ENCODE measurements at regions not wholly inside any gene's neighbourhood (a gene's known extent, or its start where the extent isn't known, plus 50 kb on each side); places are given as distances from the start of the nearest gene placed in this dataset.
"Not testable (repeated sequence)": the region's sequence is repeated elsewhere in the genome, so short reads cannot be mapped to it uniquely, and the experiment has no call there.

DNA sequence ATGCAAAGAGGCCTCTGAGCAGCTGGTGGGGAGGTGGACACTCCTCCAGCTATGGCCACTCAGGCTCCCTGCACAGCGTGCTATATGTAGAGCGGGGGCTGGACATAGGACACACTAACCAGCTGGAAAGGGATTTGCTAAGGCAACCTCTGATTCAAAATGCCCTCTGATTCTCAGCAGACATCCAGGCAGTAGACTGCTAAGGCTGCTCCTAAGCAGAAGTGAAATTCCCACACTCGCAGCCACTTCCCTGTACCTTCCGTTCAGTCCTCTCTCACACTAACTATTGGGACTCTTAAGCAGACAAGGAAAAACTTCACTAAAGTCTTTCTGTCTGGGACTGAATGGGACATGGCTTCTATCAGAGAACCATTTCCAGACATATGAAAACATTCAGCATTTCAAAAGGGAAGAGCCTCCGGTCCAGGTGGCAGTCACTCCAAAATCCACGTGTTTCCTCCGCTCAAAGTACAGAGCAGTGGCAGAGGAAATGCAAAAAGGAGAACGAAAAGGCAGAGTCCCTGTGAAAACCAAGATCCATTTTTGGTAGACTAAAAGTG, 265.8 kb downstream of the TTC32 start:
- no peaks in the 10 kb centered on the region for H3K36me3 Mint-ChIP-seq
- H3K9me3 Mint-ChIP-seq (ENCODE audit: low read depth): no peaks in the 10 kb centered on the region
- no peak overlapping the region for H3K27ac Mint-ChIP-seq
- DNase-seq: no peak
- ATAC-seq: no peak
- CTCF ChIA-PET: no interaction called here
- no peak overlapping the region for H3K4me3 Mint-ChIP-seq
- H3K4me1 Mint-ChIP-seq: no peaks in the 10 kb centered on the region
- peaks cover 6% of the 10 kb centered on the region for H3K27me3 Mint-ChIP-seq

- DNase-seq (no peak), ATAC-seq (no peak)
- peaks cover 6% of the 10 kb centered on the region for H3K27me3 Mint-ChIP-seq
- no peak overlapping the region for H3K27ac Mint-ChIP-seq
- H3K4me1 Mint-ChIP-seq: no peaks in the 10 kb centered on the region
- no peak overlapping the region for H3K4me3 Mint-ChIP-seq
- no peaks in the 10 kb centered on the region for H3K9me3 Mint-ChIP-seq (ENCODE audit: low read depth)
- CTCF ChIA-PET: no interaction called here
- H3K36me3 Mint-ChIP-seq: no peaks in the 10 kb centered on the region
Observed at GRCh38 chr2:19632403-19632991, 269.3 kb downstream of the TTC32 start.

DNA sequence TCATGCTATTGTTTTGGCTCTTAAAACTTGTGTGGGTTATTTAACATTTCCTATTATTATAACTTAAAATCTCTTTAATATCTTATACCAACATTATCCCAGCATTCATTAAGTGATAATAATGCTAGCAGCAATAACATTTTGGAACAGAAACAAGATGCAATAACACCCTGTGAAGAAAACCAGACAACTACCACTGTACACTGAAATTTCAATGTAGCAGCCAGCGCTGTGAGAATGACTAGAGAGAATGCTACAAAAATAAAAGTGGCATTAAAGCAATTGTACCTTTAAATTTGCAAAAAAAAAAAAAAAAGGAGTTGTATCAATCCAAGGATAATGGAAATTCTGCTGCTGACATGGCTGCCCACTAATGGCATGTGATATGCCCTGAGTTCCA, 269.9 kb downstream of the TTC32 start:
- H3K36me3 Mint-ChIP-seq: no peaks in the 10 kb centered on the region
- ATAC-seq (no peak), DNase-seq (no peak)
- H3K27ac Mint-ChIP-seq: no peak overlapping the region
- no peaks in the 10 kb centered on the region for H3K9me3 Mint-ChIP-seq (ENCODE audit: low read depth)
- CTCF ChIA-PET: no interaction called here
- peaks cover 10% of the 10 kb centered on the region for H3K27me3 Mint-ChIP-seq
- H3K4me1 Mint-ChIP-seq: no peaks in the 10 kb centered on the region
- H3K4me3 Mint-ChIP-seq: no peak overlapping the region

DNA sequence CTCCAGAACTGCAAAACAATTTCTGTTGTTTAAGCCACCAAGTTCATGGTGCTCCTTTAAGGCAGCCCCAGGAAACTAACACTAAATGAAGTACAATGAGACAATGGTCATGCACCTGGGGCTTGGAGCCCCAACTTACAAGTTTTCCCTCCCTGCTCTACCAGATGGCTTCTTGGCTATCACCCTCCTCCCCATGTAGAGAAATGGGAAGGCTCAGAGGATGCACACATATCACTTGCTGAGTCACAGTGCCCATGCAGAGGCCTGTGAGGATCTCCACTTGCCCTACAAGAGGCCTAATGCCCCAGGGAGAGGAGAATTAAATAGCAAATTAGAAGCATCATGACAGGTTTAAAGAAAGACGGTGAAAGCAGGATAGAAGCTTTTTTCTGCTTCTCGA, 270.9 kb downstream of the TTC32 start:
- CTCF ChIA-PET: no interaction called here
- ATAC-seq (no peak), DNase-seq (no peak)
- Mint-ChIP-seq H3K27ac (no peak overlapping the region), H3K27me3 (peaks cover 4% of the 10 kb centered on the region), H3K36me3 (no peaks in the 10 kb centered on the region), H3K9me3 (ENCODE audit: low read depth) (no peaks in the 10 kb centered on the region), H3K4me1 (no peaks in the 10 kb centered on the region), H3K4me3 (no peak overlapping the region)

GRCh38 chr2:19627359-19627758, 268.9 kb upstream of the OSR1 start:
- no peaks in the 10 kb centered on the region for H3K9me3 Mint-ChIP-seq (ENCODE audit: low read depth)
- CTCF ChIA-PET: no interaction called here
- no peak overlapping the region for H3K4me3 Mint-ChIP-seq
- no peaks in the 10 kb centered on the region for H3K36me3 Mint-ChIP-seq
- H3K4me1 Mint-ChIP-seq: no peaks in the 10 kb centered on the region
- DNase-seq (no peak), ATAC-seq (no peak)
- no peak overlapping the region for H3K27ac Mint-ChIP-seq
- H3K27me3 Mint-ChIP-seq: peaks cover 4% of the 10 kb centered on the region

DNA sequence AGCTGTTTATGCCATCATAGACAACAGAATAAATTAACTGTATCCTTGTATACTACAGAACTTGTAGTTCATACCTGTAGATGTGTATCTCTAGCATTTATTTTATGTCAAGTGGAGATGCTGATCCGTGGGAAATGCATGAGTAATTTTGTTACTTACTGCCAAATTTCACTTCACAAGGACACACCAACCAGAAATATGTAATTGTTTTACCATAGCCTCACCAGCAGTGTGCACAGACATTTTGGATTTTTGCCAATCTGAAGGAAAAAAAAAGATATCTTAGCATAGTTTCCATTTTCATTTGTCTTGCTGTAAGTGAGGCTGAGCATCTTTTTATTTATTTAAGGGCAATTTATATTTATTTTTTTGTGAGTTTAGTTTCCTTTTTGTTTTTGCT, 265.1 kb upstream of the OSR1 start:
- Mint-ChIP-seq H3K27ac (no peak overlapping the region), H3K4me3 (no peak overlapping the region), H3K9me3 (ENCODE audit: low read depth) (no peaks in the 10 kb centered on the region), H3K36me3 (no peaks in the 10 kb centered on the region), H3K4me1 (no peaks in the 10 kb centered on the region), H3K27me3 (peaks cover 9% of the 10 kb centered on the region)
- CTCF ChIA-PET: no interaction called here
- DNase-seq (no peak), ATAC-seq (no peak)

GRCh38 chr2:19617257-19617848, 258.9 kb upstream of the OSR1 start:
- ATAC-seq (no peak), DNase-seq (no peak)
- Mint-ChIP-seq H3K27me3 (peaks cover 5% of the 10 kb centered on the region), H3K4me1 (peaks cover 2% of the 10 kb centered on the region), H3K27ac (no peak overlapping the region), H3K9me3 (ENCODE audit: low read depth) (peaks cover 6% of the 10 kb centered on the region), H3K4me3 (no peak overlapping the region), H3K36me3 (peaks cover 1% of the 10 kb centered on the region)
- CTCF ChIA-PET: no interaction called here

GRCh38 chr2:19615402-19615801, 257.0 kb upstream of the OSR1 start:
- ATAC-seq; H3K9me3 Mint-ChIP-seq (ENCODE audit: low read depth): not testable (repeated sequence)

DNA sequence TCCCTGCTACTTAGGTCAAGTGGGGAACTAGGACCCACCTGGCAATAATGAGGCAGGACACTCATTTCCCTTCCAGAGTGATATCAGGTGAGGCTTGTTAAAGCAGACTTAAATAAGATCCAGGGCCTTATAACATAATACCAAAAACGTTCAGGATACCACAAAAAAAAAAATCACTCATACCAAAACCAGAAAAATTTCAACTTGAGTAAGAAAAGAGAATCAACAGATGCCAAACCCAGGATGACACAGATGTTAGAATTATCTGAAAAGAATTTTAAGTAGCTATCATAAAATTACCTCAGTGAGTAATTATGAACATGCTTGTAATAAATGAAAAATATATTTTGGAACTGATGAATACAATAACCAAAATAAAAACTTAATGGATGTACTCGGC, 255.6 kb upstream of the OSR1 start:
- CTCF ChIA-PET: no interaction called here
- DNase-seq (no peak), ATAC-seq (no peak)
- H3K9me3 Mint-ChIP-seq (ENCODE audit: low read depth): peaks cover 6% of the 10 kb centered on the region
- peaks cover 2% of the 10 kb centered on the region for H3K4me1 Mint-ChIP-seq
- no peak overlapping the region for H3K27ac Mint-ChIP-seq
- no peaks in the 10 kb centered on the region for H3K27me3 Mint-ChIP-seq
- H3K4me3 Mint-ChIP-seq: no peak overlapping the region
- peaks cover 1% of the 10 kb centered on the region for H3K36me3 Mint-ChIP-seq

More at GRCh38 chr2:19615402-19615801, 257.0 kb upstream of the OSR1 start:
- H3K27me3 Mint-ChIP-seq, CTCF ChIA-PET, H3K4me1 Mint-ChIP-seq, H3K4me3 Mint-ChIP-seq, H3K36me3 Mint-ChIP-seq, H3K27ac Mint-ChIP-seq, DNase-seq: not testable (repeated sequence)

DNA sequence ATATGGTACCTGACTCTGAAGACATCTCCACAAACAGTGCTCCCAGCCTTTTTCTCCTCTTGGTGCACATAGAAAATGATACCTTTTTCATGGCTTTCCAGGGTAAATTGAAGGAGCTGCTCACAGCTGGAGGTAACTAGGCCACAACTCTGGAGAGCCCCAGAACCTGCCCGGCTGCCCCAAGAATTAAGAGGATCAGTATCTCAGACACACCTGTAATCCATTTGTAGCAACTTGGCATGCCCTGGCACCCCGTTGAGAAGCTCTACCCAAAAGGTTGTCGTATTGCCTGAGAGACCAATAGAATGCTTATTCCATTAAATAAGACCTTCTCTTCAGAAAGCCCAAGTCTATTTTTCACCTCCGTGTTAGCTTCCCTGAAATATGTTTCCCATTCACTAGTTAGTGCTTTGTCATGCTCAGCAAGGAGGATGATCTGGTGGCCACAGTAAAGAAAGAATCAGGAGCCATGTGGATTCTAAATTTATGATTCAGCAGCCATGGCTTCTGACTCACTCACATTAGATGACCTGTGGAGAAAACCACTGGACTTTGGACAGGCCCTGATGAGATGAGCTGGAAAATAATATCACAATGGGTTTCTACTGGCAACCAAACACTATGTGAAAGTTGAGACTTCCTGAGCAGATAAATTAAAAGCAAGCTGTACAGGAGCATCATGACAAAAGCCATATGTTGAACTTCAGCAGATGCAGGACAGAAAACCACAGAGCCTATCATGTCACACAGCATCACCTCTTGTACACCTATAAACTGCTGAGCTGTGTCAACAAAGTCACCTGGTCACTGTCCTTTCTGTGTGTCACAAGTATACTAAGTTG, 253.3 kb upstream of the OSR1 start:
- Mint-ChIP-seq H3K36me3 (peaks cover 1% of the 10 kb centered on the region), H3K9me3 (ENCODE audit: low read depth) (peaks cover 6% of the 10 kb centered on the region), H3K27ac (no peak overlapping the region), H3K4me1 (peaks cover 2% of the 10 kb centered on the region), H3K4me3 (no peak overlapping the region), H3K27me3 (peaks cover 1% of the 10 kb centered on the region)
- no peak for DNase-seq
- ATAC-seq: no peak
- CTCF ChIA-PET: interaction anchor here (0.6 kb wide), 1 partner anchor 1880 kb away, joined by 4 read pairs; no protein-coding TSS in a partner anchor

DNA sequence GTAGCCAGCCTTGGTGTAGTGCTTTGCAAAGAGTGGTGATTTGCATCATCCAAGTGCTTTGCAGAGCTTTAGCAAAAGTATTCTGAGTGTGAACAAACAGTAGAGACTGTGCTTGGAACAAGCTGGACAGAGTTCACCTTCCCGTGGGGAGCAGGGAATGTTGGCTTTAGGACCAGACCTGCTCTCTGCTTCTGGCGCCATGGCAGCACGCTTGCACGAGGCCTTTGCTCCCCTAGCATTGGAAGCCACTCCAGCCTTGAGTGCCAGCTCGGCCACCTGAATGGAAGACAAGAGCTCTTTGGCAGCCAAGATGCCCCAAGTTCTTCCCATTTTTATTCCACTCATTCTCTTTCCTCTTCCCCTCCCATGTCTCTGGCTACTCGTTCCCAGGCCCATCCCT, 250.8 kb upstream of the OSR1 start:
- Mint-ChIP-seq H3K4me1 (peaks cover 2% of the 10 kb centered on the region), H3K27me3 (peaks cover 3% of the 10 kb centered on the region), H3K4me3 (no peak overlapping the region), H3K27ac (no peak overlapping the region), H3K36me3 (no peaks in the 10 kb centered on the region), H3K9me3 (ENCODE audit: low read depth) (no peaks in the 10 kb centered on the region)
- DNase-seq: no peak
- no peak for ATAC-seq
- CTCF ChIA-PET: no interaction called here

DNA sequence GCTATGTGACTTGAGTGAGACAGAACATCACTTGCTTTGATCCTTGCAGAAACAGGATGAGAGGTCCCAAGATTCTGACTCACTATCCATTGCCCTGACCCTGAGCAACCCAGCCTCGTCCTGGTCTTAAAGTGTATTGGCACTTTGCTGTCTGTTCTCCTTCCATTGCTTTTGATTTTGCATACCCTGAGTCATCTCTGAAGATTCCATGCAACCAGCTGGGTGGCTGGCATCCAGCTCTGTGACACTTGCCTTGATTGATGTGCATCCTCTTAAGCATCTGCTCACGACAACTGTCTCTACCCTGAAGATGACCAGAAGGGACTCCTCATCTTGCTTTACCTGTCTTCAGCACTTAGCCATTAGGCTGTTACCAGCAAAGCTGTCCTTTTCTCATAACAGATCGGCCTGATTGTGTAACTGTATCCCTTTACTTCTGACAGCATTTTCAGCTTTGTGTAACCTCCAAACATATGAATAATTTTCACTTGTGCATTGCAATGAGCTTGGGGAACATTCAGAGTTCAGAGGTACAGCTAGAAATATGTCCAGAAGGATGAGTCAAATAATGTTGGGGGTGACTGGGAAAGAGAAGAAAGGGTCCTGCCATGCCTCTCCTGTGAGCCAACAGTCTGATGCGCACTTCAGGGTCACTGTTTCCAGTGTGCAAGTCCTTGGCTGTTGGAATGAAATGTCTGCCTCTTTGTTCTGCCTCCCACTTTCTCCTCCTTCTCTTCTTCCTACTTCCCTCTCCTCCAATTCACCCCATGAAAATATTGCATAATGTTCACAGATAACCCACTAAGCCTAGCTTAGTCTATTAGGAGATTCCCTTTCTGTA, 249.7 kb upstream of the OSR1 start:
- Mint-ChIP-seq H3K9me3 (ENCODE audit: low read depth) (no peaks in the 10 kb centered on the region), H3K27me3 (peaks cover 3% of the 10 kb centered on the region), H3K27ac (no peak overlapping the region), H3K4me3 (no peak overlapping the region), H3K4me1 (no peaks in the 10 kb centered on the region), H3K36me3 (no peaks in the 10 kb centered on the region)
- CTCF ChIA-PET: no interaction called here
- DNase-seq: no peak
- ATAC-seq: no peak

- Mint-ChIP-seq H3K27me3 (peaks cover 3% of the 10 kb centered on the region), H3K36me3 (no peaks in the 10 kb centered on the region), H3K9me3 (ENCODE audit: low read depth) (no peaks in the 10 kb centered on the region), H3K27ac (no peak overlapping the region), H3K4me3 (no peak overlapping the region), H3K4me1 (no peaks in the 10 kb centered on the region)
- CTCF ChIA-PET: no interaction called here
- ATAC-seq: no peak
- DNase-seq: no peak
Observed at GRCh38 chr2:19607400-19607799, 249.0 kb upstream of the OSR1 start.

Data from activated CD8-positive, alpha-beta memory T cell treated with anti-CD3 and anti-CD28 coated beads, Interleukin-2, amount 10 ng/mL, durations not matched to agents 7 days and 5 days (primary cell).